PC-9 (cell line): ENCODE measurements at regions not wholly inside any gene's neighbourhood (a gene's known extent, or its start where the extent isn't known, plus 50 kb on each side); places are given as distances from the start of the nearest gene placed in this dataset.

Experiments used
- CTCF ChIP-seq: fragments of 200-600 bp; sonication (generic); conservative IDR thresholded peaks from 2 replicates; pipeline ENCODE4 v1.6.1; 2017; ENCODE audit warnings: mixed run types, antibody characterized with exemption, mild to moderate bottlenecking, moderate library complexity
- EZH2 ChIP-seq: fragments of 200-600 bp; sonication (generic); IDR thresholded peaks from 2 replicates; pipeline ENCODE4 v1.8.0; 2017; ENCODE audit warnings: antibody characterized with exemption, low read depth

DNA sequence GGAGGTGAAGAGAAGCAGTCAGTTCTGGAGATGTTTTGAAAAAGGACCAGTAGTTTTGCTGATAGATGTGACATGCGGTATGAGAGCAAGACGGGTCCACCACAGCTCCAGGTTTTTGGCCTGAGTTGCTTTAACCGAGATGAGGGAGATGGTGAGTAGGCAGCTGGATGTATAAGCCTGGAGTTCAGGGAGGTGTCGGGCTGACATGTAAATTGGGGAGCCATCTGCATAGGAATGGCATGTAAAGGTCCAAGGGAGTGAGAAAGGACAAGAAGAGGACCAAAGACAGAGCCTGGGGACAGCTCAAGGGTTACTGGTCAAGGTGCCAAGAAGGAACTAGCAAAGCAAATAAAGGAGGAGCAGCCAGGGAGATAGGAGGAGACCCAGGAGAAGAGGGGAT lies 503.7 kb downstream of the MATN1 start:
- no peak for TF ChIP-seq CTCF
- TF ChIP-seq EZH2: no peak
